GM18868 (cell line): ENCODE measurements at regions not wholly inside any gene's neighbourhood (a gene's known extent, or its start where the extent isn't known, plus 50 kb on each side); places are given as distances from the start of the nearest gene placed in this dataset.
A peak's percentile ranks its signal among the peaks of the same experiment; 100 is the strongest.
"Not testable (repeated sequence)": the region's sequence is repeated elsewhere in the genome, so short reads cannot be mapped to it uniquely, and the experiment has no call there.

ENCODE experiments used
- ATAC-seq: cut with Tn5 transposase; IDR thresholded peaks from one replicate; pipeline ENCODE4 v1.9.1; 2021; ENCODE audit warnings: mild to moderate bottlenecking, moderate library complexity; ENCODE audit not compliant: unreplicated experiment

DNA sequence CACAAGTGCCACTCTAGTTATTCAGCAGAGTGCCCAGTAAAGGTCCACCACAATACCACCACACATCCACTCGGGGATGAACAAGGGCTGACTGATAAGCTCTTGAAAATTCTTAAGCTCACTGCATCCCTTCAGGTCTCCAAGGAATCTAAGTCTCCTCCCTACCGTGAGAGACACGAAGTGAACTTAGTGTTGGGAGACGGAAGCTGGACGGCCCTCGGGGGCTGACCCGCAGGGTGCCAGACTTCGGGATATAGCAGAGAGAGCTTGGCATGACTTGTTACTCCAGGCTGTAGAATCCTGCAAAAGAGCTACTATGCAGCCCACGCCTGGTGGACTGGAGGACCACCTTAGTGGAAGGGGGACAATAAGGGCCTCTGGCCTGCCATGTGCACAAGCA, 75.1 kb downstream of the LYZL1 start:
- not testable (repeated sequence) for ATAC-seq

DNA sequence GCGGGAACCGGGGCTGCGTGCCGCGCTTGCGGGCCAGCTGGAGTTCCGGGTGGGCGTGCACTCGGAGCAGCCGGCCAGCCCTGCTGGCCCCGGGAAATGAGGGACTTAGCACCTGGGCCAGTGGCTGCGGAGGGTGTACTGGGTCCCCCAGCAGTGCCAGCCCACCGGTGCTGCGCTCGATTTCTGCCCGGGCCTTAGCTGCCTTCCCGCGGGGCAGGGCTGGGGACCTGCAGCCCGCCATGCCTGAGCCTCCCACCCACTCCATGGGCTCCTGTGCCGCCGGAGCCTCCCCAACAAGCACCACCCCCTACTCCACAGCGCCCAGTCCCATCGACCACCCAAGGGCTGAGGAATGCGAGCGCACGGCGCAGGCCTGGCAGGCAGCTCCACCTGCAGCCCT, 77.3 kb downstream of the LYZL1 start:
- not testable (repeated sequence) for ATAC-seq

DNA sequence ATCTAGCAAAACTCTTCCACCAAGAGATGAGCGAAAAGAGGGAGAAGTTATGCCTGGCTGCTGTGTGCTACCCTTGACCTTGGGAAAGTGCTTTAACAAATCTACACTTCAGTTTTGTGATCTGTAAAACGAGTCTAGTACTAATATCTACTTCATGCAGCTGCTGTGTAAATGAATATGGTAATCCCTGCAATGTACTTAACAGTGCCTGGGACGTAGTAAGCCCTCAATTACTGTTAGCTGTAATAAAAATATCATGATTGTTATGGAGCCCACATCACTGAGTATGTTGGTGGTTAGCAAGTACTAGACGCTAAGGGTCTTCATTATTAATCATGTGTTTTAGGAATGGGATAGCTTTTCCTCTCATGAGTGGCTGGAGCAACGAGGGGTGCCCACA, 80.5 kb downstream of the LYZL1 start:
- ATAC-seq, result no peak

DNA sequence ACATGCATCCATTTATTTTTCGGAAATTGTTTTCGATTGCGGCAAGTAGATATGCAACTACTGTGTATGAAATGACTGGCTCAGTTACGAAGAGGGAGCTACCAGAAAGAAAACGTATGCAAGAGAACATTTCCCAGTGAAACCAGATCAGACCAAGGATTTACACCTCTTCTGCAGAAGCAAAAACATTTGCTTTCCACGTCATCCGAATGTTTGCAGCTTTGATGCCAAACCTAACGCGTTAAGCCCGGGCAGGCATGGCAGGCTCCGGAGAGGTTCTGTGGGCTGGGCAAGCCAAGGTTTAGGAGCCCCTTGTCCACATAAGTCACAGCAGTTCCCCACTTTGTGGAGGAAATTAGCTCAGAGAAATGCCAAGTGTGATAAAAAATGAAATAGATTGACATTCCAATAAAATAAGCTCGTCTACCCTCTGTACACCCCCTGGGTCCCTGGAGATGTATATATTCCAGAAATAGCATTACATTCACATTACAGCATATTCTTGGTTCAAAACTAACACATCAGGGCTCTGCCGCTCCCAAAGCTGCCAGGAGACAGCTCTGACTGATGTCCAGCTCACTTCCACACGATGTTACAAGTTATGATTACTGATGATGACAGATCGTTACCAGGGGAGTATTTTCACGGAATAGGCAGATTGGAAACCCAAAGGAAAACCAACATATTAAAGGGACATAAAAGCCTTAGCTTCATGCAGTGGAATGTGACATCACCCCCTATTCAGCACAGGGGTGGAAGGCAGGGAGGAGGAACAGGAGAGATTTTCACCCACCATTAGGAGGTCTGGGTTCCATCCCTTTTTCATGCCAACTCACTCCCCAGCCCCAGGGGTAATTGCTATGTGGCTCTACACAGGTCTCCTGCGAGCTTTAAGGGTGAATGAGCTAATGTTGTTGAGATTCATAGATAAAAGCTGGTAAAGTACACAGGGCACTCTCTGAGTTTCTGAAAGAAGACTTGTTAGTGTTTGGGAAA, 81.5 kb downstream of the LYZL1 start:
- no peak for ATAC-seq

DNA sequence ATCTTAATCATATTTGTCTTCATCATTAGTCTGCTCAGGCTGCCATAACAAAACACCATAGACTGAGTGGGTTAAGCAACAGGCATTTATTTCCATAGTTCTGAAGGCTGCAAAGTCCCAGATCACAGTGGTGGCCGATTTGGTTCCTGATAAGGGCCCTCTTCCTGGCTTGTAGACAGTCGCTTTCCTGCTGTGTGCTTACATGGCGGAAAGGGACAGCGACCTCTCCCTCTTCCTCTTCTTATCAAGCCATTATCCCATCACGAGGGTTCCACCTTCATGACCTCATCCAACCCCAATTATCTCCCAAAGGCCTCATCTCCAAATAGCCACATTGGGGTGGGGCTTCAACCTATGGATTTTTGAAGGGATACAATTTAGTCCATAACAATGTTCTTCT, 84.0 kb downstream of the LYZL1 start:
- ATAC-seq, result no peak

DNA sequence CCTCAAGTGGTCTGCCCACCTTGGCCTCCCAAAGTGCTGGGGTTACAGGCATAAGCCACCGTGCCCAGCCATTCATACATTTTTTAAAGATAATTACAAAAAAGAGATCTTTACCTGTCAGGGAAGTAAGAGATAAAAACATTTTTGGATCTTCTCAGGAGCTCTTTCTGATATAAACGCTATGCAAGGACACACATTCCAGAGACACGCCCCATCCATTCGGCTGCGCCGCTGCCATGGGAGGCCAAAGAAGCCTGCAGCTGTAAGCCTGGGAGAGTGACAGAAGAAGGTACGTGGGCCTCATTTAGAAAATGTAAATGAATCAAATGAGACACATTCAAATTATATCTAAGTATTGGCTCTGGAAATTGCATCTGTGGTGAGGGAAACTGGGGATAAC, 85.3 kb downstream of the LYZL1 start:
- ATAC-seq, result no peak

DNA sequence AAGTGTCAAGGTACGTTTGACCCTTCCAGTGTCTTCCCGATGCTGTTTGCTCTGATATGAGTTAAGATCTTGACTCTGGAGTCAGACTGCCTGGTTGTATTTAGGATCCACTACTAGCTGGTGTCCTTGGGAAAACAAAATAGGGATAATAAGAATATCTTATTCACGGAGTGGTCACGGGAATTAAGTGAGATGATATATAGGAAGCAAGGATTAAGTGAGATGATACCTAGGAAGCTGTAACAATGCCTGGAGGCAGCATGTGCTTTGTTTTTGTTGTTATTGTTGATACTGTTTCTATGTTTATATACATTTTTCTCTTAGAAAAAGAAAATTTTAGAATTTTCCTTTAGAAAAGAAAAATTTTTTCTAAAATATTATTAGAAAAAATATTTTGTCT, 87.0 kb downstream of the LYZL1 start:
- ATAC-seq, result no peak

DNA sequence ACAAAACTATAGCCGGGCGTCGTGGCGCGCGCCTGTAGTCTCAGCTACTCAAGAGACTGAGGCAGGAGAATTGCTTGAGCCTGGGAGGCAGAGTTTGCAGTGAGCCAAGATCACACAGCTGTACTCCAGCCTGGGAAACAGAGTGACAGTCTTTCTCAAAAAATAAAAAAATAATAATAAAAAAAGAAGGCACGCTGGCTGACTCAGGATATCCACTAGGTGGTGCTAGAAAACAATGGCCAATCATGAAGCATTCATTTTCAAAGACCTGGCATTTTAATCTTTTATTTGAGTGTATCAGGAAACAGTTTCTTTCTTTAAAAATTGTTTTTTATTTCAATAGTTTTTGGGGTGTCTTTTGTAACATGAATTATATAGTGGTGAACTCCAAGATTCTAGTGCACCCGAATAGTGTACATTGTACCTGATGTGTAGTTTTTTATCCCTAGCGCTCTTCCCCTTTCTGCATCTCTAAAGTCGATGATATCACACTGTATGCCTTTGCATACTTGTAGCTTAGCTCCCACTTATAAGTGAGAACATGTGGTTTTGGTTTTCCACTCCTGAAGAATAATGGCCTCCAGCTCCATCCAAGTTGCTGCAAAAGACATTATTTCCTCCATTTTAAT, 88.6 kb downstream of the LYZL1 start:
- ATAC-seq, result no peak

DNA sequence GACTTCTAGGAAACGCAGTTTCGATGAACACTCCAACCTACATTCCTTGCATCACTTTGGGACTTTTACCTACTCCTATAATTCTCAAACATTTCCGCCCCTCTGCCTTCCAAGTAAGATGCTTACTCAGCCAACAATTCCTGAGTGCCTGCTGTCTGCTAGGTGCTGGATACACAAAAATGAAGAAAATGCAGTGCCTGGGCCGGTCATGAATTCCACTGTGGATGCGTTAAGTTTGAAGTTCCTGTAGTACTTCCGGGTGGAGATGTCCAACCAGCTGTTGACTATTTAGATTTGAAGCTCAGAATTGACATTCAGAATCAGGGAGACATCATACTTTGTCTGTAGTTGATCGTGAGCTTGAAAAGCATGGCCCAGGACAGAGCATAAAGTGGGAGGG, 89.2 kb downstream of the LYZL1 start:
- ATAC-seq, result no peak

DNA sequence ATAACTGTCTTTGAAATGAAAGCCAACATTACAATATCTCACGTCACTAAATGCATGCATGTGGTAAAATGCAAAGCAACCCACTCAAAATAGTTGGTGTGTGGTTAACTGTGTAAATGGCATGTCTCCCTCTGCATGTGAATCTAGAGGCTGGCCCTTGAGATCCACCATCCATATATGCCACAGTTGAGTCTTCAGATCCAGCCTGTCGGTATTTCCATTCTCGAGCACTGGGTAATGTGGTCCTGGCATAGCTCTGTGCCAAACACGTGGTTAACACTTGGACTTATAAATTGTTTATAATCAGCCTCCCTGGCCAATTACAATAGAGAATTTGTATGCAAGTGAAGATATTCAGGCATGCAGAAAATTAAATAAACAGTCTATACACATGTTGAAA, 90.3 kb downstream of the LYZL1 start:
- no peak for ATAC-seq

DNA sequence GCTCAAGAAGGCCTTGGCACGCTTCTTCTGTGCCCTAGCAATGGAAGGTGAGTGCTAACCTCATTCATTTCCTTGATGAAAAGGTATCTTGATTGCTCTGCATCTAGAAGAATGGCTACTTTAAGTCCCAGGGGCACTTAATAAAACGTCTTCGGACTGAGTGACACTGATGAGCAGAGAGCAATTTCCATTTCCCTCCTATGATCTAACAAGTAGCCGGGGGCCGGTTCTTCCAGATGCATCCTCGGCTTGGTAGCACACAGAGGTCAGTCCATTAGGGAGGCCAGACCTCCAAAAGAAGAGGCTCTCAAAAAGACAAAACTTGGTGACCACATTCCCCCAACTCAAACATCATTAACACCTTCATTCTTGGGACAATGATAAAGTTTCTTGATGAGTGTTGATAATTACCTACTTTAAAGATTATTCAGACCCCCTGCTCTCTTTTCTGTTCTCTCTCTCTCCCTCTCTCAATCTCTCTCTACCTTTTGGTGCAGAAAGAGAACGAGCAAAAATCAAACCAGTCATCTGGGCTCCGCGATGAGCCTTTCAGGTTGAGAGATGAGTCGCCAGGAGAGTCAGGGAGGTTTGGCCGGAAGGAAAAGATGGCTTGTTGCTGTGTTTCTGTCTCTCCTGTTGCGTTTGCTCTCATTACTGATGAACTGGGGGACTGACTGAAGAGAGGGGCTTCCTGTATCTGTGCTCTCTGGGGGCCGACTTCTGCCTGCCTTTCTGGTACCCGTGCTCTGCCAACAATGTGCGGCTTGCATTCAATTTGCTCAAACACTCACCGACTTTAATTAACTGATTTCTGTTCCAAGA, 91.1 kb downstream of the LYZL1 start:
- not testable (repeated sequence) for ATAC-seq

DNA sequence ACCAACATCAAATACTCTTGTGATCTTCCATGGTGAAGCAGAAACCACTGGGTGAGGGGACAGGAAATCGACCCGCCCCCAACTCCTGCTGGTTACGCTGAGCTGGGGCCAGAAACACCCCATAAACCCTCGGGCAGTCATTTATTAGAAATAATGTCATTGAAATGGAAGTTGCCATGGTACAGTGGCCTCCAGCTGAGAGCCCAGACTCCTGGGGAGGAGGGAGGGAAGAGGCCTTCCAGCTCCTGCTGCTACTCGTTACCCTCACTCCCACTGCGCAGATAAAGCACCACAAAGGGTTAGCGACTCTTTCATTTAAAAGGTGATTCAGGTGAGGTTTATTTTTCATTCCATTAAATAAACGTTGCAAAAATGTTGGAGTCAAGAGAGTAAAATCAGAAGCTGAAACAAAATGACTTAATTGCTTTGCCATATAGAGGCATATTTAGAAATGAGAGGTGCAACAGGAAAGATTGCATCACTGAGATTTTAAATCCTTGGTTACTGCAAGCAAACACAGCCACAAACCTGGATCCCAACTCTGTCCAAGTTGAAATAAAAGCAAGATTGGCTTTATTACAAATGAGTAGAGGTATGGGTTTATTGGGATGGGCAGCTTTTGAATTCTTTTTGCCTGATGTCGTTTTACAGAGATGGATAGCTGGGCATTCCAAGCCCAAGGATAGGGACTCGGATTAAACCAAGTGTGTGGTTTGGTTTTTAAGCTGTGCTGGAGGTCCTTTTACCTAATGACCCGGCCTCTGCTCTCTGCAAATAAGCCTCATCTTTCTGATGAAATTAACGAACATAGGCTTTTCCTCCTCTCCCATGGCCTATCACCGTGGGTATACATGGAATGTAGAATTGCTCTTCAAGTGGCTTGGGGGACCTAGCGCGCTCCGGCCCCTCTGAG, 92.0 kb downstream of the LYZL1 start:
- ATAC-seq, result not testable (repeated sequence)

DNA sequence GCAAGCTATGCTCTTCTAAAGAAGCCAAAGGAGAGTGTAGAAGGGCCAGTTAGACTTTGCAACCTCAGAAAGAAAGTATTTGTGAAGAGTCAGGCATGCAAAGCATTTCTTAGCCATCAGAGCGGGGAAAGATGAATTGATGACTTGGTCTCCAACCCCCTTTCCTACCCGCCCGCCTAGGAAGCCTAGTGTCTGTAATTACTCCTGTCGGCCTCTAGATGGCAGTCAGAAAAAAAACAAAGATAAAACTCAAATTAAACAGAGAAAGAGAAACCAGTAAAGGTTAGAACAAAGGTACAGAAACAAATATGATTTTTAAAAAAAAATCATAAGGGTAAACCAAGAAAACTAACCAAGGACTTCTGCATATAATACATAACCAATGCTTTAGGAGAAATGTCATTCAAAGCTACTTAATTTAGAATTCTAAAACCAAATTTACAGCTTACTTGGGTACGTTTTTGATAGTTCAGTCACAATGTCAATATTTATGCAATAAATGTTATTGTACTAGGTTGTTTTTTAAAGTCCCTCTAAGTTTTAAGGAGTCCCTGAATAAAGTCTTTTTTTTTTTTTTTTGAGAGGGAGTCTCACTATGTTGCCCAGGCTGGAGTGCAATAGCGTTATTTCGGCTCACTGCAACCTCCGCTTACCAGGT, 97.6 kb downstream of the LYZL1 start:
- peak; percentile 64 for ATAC-seq

DNA sequence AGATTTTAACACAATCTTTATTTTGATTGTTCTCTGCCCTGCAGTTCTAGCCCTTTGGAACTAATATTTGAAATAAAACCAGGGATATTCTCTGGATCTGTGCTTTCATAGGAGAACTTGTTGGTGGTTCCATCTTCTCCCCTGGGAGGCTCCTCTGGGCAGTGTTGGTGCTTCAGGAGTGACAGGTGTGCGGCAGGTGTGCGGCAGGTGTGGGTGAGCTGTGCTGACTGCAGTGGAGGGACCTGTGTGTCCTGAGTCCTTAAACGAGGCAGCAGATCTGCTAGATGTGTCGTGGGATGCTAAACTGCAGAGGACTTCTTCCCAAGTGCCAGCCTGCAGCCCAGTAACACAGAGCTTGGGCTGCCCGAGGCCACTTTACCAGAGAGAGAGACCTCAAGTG, 98.4 kb downstream of the LYZL1 start:
- ATAC-seq, result no peak

DNA sequence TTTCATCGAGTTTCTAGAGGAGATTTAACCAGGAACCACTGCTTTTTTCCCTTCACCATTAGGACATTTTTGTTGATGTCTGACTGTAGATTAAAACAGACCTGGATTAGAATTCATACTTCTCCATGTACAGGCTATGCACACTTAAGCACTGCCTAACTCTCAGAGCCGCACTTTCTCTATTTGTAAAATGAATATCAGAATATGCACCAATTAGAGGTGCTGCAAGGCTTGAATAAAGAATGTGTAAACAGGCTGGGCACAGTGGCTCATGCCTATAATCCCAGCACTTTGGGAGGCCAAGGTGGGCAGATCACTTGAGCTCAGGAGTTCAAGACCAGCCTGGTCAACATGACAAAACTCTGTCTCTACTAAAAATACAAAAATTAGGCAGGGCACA, 99.2 kb downstream of the LYZL1 start:
- not testable (repeated sequence) for ATAC-seq

DNA sequence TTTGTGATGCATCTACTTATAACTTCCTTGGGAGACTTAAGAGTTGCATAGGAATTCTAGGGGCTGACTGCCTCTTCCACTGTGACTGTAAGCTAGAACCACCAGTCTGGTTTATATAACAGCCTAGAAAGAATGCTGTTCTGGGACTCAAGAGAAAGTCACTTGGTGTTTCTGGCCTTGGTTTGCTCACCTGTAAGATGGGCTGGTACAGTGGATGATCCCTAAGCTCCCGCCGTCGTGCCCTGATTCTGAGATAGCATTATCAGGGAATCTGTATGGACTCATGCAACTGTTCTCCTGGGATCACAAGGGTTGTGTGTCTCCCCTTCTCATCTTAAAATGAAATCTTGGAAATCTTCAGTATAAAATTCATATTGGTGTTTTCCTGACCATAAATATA, 100.6 kb downstream of the LYZL1 start:
- no peak for ATAC-seq

DNA sequence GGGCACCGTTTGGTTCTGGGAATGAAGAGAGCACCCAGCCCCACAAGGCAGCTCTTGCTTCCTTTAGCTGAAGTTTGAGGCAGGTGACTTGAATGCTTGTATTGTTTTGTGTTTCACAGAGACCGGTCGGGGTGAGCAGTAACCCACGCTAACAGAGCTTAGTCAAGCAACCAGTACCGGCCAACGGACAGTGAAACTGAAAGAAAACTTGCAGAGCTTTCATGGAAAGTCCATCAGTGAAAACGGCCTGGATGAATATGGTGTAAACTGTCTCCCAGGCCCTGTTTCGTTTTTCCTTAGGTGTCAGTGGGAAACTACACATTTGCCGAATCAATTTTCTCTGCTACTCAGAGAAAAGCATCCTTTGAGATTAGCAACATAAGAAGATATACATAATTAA, 101.1 kb downstream of the LYZL1 start:
- ATAC-seq, result no peak

DNA sequence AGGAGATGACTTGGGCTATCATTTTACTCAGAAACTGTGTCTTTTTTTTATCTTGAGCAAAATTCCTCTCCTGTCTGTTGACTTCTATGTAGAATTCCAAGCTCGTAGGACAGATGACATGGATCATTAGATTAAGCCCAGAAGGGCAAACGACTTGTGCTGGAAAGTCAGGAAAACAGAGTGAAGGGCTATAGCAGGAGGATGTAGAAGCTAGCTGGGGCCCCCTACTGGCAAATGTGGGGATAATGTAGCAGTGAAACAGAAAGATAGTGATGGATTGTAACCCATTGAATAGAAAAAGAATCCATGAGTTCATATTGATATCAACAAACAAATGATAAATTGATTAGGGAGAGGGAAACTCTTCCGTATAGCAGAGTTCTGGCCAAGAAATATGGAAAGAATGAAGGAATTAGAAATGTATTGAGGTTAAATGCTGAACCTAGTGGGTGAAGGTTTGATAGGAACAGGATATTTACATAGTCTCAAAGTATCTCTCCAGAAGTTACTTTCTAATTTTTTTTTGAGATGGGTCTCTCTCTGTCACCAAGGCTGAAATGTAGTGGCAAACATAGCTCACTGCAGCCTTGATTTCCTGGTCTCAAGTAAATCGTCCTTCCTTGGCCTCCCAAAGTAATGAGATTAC, 103.6 kb downstream of the LYZL1 start:
- ATAC-seq, result peak; percentile 70

DNA sequence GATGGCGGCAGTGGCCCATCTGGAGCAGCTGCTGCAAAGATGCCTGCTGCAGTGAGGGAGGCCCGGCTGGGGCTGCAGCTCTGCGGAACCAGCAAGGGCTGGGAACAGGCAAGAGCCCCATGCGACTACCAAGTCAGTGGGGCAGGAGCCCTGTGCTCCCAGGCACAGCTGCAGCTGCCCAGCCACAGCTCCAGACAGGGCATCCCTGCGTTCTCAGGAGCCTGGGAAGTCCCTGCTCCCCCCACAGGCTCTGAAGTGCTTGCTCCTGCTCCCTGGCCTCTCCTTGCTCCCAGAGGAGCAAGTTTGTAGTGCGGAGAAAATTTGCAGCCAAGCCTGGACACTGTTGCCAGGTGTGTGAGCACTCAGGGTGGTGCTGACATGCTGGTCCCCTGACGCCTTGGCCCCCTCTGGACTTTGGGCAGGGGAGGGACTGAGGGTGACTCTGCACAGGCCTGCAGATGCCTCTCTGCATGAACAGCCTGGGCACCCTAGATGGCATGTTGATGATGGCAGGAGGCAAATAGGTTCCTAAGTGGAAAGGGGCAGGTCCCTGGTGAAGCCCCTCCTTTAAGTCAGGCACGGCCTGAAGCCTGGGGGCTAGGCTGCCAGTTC, 105.6 kb downstream of the LYZL1 start:
- no peak for ATAC-seq
